ENCODE measurements at regions not wholly inside any gene's neighbourhood (a gene's known extent, or its start where the extent isn't known, plus 50 kb on each side); places are given as distances from the start of the nearest gene placed in this dataset.
"Not testable (repeated sequence)": the region's sequence is repeated elsewhere in the genome, so short reads cannot be mapped to it uniquely, and the experiment has no call there.

- no peak for DNase-seq
Observed at GRCh38 chr6:163741743-163742363, 327.3 kb downstream of the QKI start.

GRCh38 chr6:163741342-163741741 lies 326.8 kb downstream of the QKI start:
- DNase-seq = no peak

GRCh38 chr6:163739966-163740365 lies 325.4 kb downstream of the QKI start:
- no peak for DNase-seq

- no peak for DNase-seq
Observed at GRCh38 chr6:163739408-163739725, 324.8 kb downstream of the QKI start.

- DNase-seq = no peak
Observed at GRCh38 chr6:163738725-163739407, 324.3 kb downstream of the QKI start.

- DNase-seq = no peak
Observed at GRCh38 chr6:163738304-163738703, 323.8 kb downstream of the QKI start.

GRCh38 chr6:163735076-163735475 lies 320.6 kb downstream of the QKI start:
- DNase-seq = no peak

GRCh38 chr6:163733061-163733460 lies 318.5 kb downstream of the QKI start:
- DNase-seq = no peak

GRCh38 chr6:163732479-163732878 lies 318.0 kb downstream of the QKI start:
- no peak for DNase-seq

GRCh38 chr6:163732014-163732351 lies 317.5 kb downstream of the QKI start:
- not testable (repeated sequence) for DNase-seq

- no peak for DNase-seq
Observed at GRCh38 chr6:163731215-163732013, 316.9 kb downstream of the QKI start.

GRCh38 chr6:163730246-163731210 lies 316.0 kb downstream of the QKI start:
- DNase-seq = no peak

GRCh38 chr6:163729127-163729872 lies 314.8 kb downstream of the QKI start:
- no peak for DNase-seq

GRCh38 chr6:163728442-163729126 lies 314.1 kb downstream of the QKI start:
- no peak for DNase-seq

- no peak for DNase-seq
Observed at GRCh38 chr6:163726037-163726695, 311.6 kb downstream of the QKI start.

- DNase-seq = no peak
Observed at GRCh38 chr6:163725008-163725941, 310.8 kb downstream of the QKI start.

- no peak for DNase-seq
Observed at GRCh38 chr6:163724196-163724595, 309.7 kb downstream of the QKI start.

GRCh38 chr6:163723759-163724158 lies 309.2 kb downstream of the QKI start:
- no peak for DNase-seq

- DNase-seq = no peak
Observed at GRCh38 chr6:163721922-163722692, 307.6 kb downstream of the QKI start.

All from DMS 273 treated with DMSO at 0.1 percent for 48 hours (cell line).